Subcutaneous abdominal adipose tissue (tissue), 5 donors: ENCODE measurements at regions not wholly inside any gene's neighbourhood (a gene's known extent, or its start where the extent isn't known, plus 50 kb on each side); places are given as distances from the start of the nearest gene placed in this dataset.

Experiments used
- H3K27ac ChIP-seq: one replicate; pipeline ENCODE4 v1.7.0; 2013; ENCODE audit warnings: low read depth, mild to moderate bottlenecking, inconsistent platforms, low read length, moderate library complexity
- H3K27me3 ChIP-seq, 5 donors: one replicate each; pipeline ENCODE4 v1.7.0; 2013; ENCODE audit warnings: low read length in 5 of 5, inconsistent platforms in 1 of 5; ENCODE audit not compliant: control insufficient read depth in 5 of 5, insufficient read depth in 4 of 5
- H3K36me3 ChIP-seq, 5 donors: one replicate each; pipeline ENCODE4 v1.7.0; 2013; ENCODE audit warnings: low read length in 5 of 5; ENCODE audit not compliant: control insufficient read depth in 5 of 5, insufficient read depth in 5 of 5
- H3K4me1 ChIP-seq, 5 donors: one replicate each; pipeline ENCODE4 v1.7.0; 2013; ENCODE audit warnings: low read length in 5 of 5, mild to moderate bottlenecking in 3 of 5, moderate library complexity in 1 of 5; ENCODE audit not compliant: control insufficient read depth in 5 of 5, insufficient read depth in 5 of 5
- H3K4me3 ChIP-seq, 5 donors: one replicate each; pipeline ENCODE4 v1.7.0; 2013; ENCODE audit warnings: low read length in 5 of 5, low read depth in 1 of 5
- H3K9ac ChIP-seq, 5 donors: one replicate each; pipeline ENCODE4 v1.7.0; 2013; ENCODE audit warnings: low read length in 5 of 5, mild to moderate bottlenecking in 4 of 5, moderate library complexity in 3 of 5
- H3K9me3 ChIP-seq, 5 donors: one replicate each; pipeline ENCODE4 v1.7.0; 2013; ENCODE audit warnings: low read length in 5 of 5; ENCODE audit not compliant: control insufficient read depth in 5 of 5
- donor health status: healthy.
- donor health status: healthy.
- donor health status: healthy.
- donor health status: healthy.
- donor health status: healthy.

GRCh38 chr1:199727682-199728081 is 299.8 kb upstream of the NR5A2 start:
- Histone ChIP-seq H3K36me3 (no peaks in the 10 kb centered on the region), H3K9me3 (no peaks in the 10 kb centered on the region), H3K4me1 (no peaks in the 10 kb centered on the region), H3K4me3 (no peak overlapping the region), H3K27ac (no peak overlapping the region), H3K27me3 (peaks cover 0 to 2% (median 0%) of the 10 kb centered on the region in 5 donors), H3K9ac (no peak overlapping the region)

GRCh38 chr1:199728345-199728744 is 299.2 kb upstream of the NR5A2 start:
- peaks cover 0 to 2% (median 0%) of the 10 kb centered on the region in 5 donors for H3K27me3 ChIP-seq
- H3K27ac ChIP-seq: no peak overlapping the region
- no peaks in the 10 kb centered on the region for H3K9me3 ChIP-seq
- no peaks in the 10 kb centered on the region for H3K4me1 ChIP-seq
- H3K4me3 ChIP-seq: no peak overlapping the region
- H3K9ac ChIP-seq: no peak overlapping the region
- H3K36me3 ChIP-seq: no peaks in the 10 kb centered on the region

GRCh38 chr1:199733125-199733524 is 294.4 kb upstream of the NR5A2 start:
- H3K36me3 ChIP-seq: no peaks in the 10 kb centered on the region
- H3K27me3 ChIP-seq: no peaks in the 10 kb centered on the region
- H3K4me1 ChIP-seq: peaks cover 0 to 2% (median 0%) of the 10 kb centered on the region in 5 donors
- H3K27ac ChIP-seq: no peak overlapping the region
- H3K9ac ChIP-seq: no peak overlapping the region
- H3K9me3 ChIP-seq: no peaks in the 10 kb centered on the region
- no peak overlapping the region for H3K4me3 ChIP-seq

GRCh38 chr1:199734186-199734585 is 293.3 kb upstream of the NR5A2 start:
- no peaks in the 10 kb centered on the region for H3K9me3 ChIP-seq
- H3K27me3 ChIP-seq: no peaks in the 10 kb centered on the region
- H3K27ac ChIP-seq: no peak overlapping the region
- H3K9ac ChIP-seq: no peak overlapping the region
- H3K4me1 ChIP-seq: peaks cover 0 to 2% (median 0%) of the 10 kb centered on the region in 5 donors
- H3K4me3 ChIP-seq: no peak overlapping the region
- H3K36me3 ChIP-seq: no peaks in the 10 kb centered on the region

DNA sequence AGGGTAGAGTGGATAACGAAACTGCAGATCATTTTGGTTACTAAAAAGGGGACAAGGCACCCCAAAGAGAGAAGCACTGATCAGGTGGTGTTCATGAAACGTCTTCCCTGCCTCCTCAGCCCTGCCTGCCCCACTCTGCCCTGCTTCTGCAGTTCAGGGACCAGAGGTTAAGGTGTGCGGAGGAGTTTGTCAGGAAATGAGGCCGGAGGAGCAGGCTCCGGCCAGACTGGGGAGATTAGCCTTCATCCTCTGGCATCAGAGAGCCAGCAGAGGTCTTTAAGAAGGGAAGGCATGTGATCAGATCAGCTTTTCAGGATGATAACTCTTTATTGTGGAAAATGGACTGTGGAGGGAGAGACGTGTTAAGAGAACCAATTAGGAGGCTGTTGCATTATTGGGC is 291.9 kb upstream of the NR5A2 start:
- no peaks in the 10 kb centered on the region for H3K9me3 ChIP-seq
- no peak overlapping the region for H3K4me3 ChIP-seq
- H3K36me3 ChIP-seq: no peaks in the 10 kb centered on the region
- no peak overlapping the region for H3K27ac ChIP-seq
- H3K9ac ChIP-seq: no peak overlapping the region
- H3K4me1 ChIP-seq: peaks cover 0 to 2% (median 0%) of the 10 kb centered on the region in 5 donors
- H3K27me3 ChIP-seq: no peaks in the 10 kb centered on the region

- Histone ChIP-seq H3K4me1 (peaks cover 0 to 2% (median 0%) of the 10 kb centered on the region in 5 donors), H3K27ac (no peak overlapping the region), H3K27me3 (no peaks in the 10 kb centered on the region), H3K36me3 (no peaks in the 10 kb centered on the region), H3K9me3 (no peaks in the 10 kb centered on the region), H3K4me3 (no peak overlapping the region), H3K9ac (no peak overlapping the region)
These were observed 290.9 kb upstream of the NR5A2 start for GRCh38 chr1:199736646-199737045.

DNA sequence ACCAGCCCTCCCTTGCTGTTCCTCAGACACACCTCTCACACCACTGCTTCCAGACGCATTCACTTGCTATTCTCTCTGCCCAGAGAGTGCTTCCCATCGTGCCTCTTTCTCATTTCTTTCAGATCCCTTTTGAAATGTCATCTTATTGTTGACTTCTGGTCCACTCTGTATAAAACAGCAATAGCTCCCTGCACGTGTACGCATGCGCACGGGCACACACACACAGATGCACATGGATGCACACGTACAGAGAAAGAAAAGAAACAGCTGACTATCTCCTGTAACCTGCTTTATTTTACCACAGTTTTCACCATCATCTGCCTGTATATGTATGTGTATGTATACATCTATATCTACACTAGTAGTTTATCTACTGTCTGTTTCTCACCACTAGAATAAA is 285.9 kb upstream of the NR5A2 start:
- Histone ChIP-seq H3K36me3 (no peaks in the 10 kb centered on the region), H3K4me3 (no peak overlapping the region), H3K27me3 (no peaks in the 10 kb centered on the region), H3K4me1 (no peaks in the 10 kb centered on the region), H3K9me3 (no peaks in the 10 kb centered on the region), H3K27ac (no peak overlapping the region), H3K9ac (no peak overlapping the region)

DNA sequence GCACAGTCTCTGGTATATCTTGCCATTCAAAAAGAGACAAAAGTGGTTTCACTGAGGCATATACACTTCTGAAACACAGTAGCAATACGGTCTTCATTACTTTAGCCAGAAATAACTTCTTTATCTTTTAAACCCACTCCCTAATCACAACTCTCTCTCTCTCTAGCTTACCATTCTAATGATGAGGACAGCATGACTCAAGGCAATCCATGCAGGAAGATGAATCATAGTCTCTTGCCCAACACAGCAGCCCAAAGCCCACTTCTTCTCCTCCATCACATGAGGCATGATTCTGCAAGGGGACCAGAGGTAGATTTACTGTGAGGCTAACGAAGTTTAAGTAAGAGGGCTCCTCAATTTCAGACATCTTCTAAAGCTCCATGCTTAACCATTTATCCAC is 285.0 kb upstream of the NR5A2 start:
- Histone ChIP-seq H3K4me1 (no peaks in the 10 kb centered on the region), H3K27ac (no peak overlapping the region), H3K36me3 (no peaks in the 10 kb centered on the region), H3K27me3 (no peaks in the 10 kb centered on the region), H3K4me3 (no peak overlapping the region), H3K9me3 (no peaks in the 10 kb centered on the region), H3K9ac (no peak overlapping the region)

- peaks cover 0 to 3% (median 0%) of the 10 kb centered on the region in 5 donors for H3K27me3 ChIP-seq
- no peaks in the 10 kb centered on the region for H3K4me1 ChIP-seq
- H3K36me3 ChIP-seq: no peaks in the 10 kb centered on the region
- no peak overlapping the region for H3K27ac ChIP-seq
- no peak overlapping the region for H3K4me3 ChIP-seq
- no peak overlapping the region for H3K9ac ChIP-seq
- H3K9me3 ChIP-seq: no peaks in the 10 kb centered on the region
These were observed 284.3 kb upstream of the NR5A2 start for GRCh38 chr1:199743227-199743626.

DNA sequence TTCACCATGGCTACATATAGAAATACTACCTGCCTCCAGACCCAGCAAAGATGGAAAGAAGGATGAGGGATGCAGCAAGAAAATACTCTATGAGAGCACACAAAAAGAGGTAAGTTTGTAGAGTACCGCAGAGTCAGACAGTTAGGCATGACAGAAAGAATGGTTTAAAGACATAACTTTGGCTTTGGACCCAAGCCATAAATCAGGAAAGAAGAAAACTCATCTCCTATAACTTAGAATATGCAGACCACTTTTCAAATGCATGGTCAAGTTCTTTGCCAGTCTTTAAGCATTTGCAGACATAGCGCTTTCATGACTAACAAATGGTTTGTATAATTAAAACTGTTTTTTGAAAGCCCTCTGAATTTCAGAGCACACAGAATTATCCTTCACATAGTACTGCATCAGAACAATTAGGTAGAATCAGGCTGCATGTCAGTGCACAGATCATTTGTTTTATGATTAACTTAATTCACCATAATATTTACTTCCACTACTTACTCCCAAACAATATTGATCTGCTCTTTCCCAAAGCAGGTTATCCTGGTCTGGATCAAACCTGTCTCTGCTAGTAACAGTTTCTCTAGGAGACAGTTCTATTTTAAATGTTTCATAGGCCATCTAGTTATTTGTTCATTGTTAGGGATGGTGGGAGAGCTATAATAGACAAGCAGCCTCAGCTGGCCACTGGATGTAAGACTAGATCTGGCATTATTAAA is 280.7 kb upstream of the NR5A2 start:
- Histone ChIP-seq H3K9me3 (no peaks in the 10 kb centered on the region), H3K9ac (no peak overlapping the region), H3K4me1 (no peaks in the 10 kb centered on the region), H3K27ac (no peak overlapping the region), H3K36me3 (no peaks in the 10 kb centered on the region), H3K4me3 (no peak overlapping the region), H3K27me3 (peaks cover 0 to 3% (median 0%) of the 10 kb centered on the region in 5 donors)
